CD14-positive monocyte (primary cell): ENCODE measurements at regions not wholly inside any gene's neighbourhood (a gene's known extent, or its start where the extent isn't known, plus 50 kb on each side); places are given as distances from the start of the nearest gene placed in this dataset.

Experiments used
- DNase-seq, 3 donors: peaks; one replicate each; pipeline ENCODE4 v3.0.0-alpha.2; 2011 to 2022
- H2AFZ ChIP-seq: 2 replicates; pipeline ENCODE4 v1.6.0; 2012; ENCODE audit warnings: mild to moderate bottlenecking, low read depth, low read length, inconsistent platforms; ENCODE audit not compliant: insufficient read depth, poor library complexity, severe bottlenecking
- H3K27ac ChIP-seq, 2 donors: 1 replicate in 1 of 2; 2 replicates in 1 of 2; pipeline ENCODE4 v1.5.1; 2012 to 2013; ENCODE audit warnings: low read length in 2 of 2, control low read depth in 1 of 2, inconsistent platforms in 1 of 2, low read depth in 1 of 2, mild to moderate bottlenecking in 1 of 2
- H3K27me3 ChIP-seq, 2 donors: one replicate each; pipeline versions ENCODE4 v1.6.0 to v1.6.1; 2011 to 2013; ENCODE audit warnings: low read length in 2 of 2; ENCODE audit not compliant: control insufficient read depth in 2 of 2, insufficient read depth in 2 of 2
- H3K36me3 ChIP-seq, 2 donors: replicated peaks in 1 of 2; 1 replicate in 1 of 2; 2 replicates in 1 of 2; pipeline versions ENCODE4 v1.5.1 to v1.6.1; 2012 to 2013; ENCODE audit warnings: low read length in 2 of 2, control low read depth in 1 of 2, inconsistent platforms in 1 of 2, mild to moderate bottlenecking in 1 of 2; ENCODE audit not compliant: insufficient read depth in 2 of 2, control insufficient read depth in 1 of 2
- H3K4me1 ChIP-seq, 2 donors: 1 replicate in 1 of 2; 2 replicates in 1 of 2; pipeline versions ENCODE4 v1.5.1 to v1.6.1; 2012 to 2013; ENCODE audit warnings: low read length in 2 of 2, control low read depth in 1 of 2, inconsistent platforms in 1 of 2, mild to moderate bottlenecking in 1 of 2, moderate library complexity in 1 of 2; ENCODE audit not compliant: insufficient read depth in 2 of 2, control insufficient read depth in 1 of 2
- H3K4me2 ChIP-seq: replicated peaks from 2 replicates; pipeline ENCODE3; 2012; ENCODE audit warnings: low read length, moderate library complexity, mild to moderate bottlenecking; ENCODE audit not compliant: poor library complexity, severe bottlenecking; ENCODE audit errors: extremely low read depth
- H3K4me3 ChIP-seq, 3 experiments: fragments of 200-600 bp in 1 of 3; sonication (generic) in 1 of 3; replicated peaks in 1 of 3; 1 replicate in 2 of 3; 2 replicates in 1 of 3; pipeline ENCODE4 v1.5.1; 2011 to 2013; ENCODE audit warnings: low read length in 3 of 3, mild to moderate bottlenecking in 3 of 3, control low read depth in 2 of 3, low read depth in 2 of 3, inconsistent platforms in 1 of 3, moderate library complexity in 1 of 3
- H3K79me2 ChIP-seq: 2 replicates; pipeline ENCODE4 v1.6.0; 2012; ENCODE audit warnings: mild to moderate bottlenecking, control low read depth, inconsistent platforms, low read length, moderate library complexity; ENCODE audit not compliant: insufficient read depth
- H3K9ac ChIP-seq: 2 replicates; pipeline ENCODE4 v1.6.0; 2017; ENCODE audit warnings: low read length, mild to moderate bottlenecking; ENCODE audit not compliant: insufficient read depth, poor library complexity, severe bottlenecking
- H3K9me3 ChIP-seq, 2 donors: replicated peaks in 1 of 2; 1 replicate in 1 of 2; 2 replicates in 1 of 2; pipeline versions ENCODE4 v1.5.1 to v1.6.1; 2012 to 2013; ENCODE audit warnings: low read length in 2 of 2, control low read depth in 1 of 2; ENCODE audit not compliant: control insufficient read depth in 1 of 2, insufficient read depth in 1 of 2
- H4K20me1 ChIP-seq: 2 replicates; pipeline ENCODE4 v1.6.0; 2012; ENCODE audit warnings: mild to moderate bottlenecking, low read length, control low read depth, moderate library complexity; ENCODE audit not compliant: insufficient read depth
- H3K27ac Mint-ChIP-seq, 7 donors: one replicate each; pipeline ENCODE4 v1.8.0; 2020; ENCODE audit warnings: mild to moderate bottlenecking in 7 of 7, mixed read lengths in 7 of 7, moderate library complexity in 6 of 7, inconsistent platforms in 2 of 7
- H3K27me3 Mint-ChIP-seq, 3 donors: one replicate each; pipeline ENCODE4 v1.8.0; 2021 to 2022; ENCODE audit warnings: low read depth in 3 of 3, mild to moderate bottlenecking in 3 of 3, mixed read lengths in 3 of 3, moderate library complexity in 3 of 3, inconsistent platforms in 1 of 3
- H3K36me3 Mint-ChIP-seq, 2 donors: one replicate each; pipeline ENCODE4 v1.8.0; 2020; ENCODE audit warnings: mixed read lengths in 2 of 2, inconsistent platforms in 1 of 2, mild to moderate bottlenecking in 1 of 2
- H3K4me1 Mint-ChIP-seq: one replicate; pipeline ENCODE4 v1.8.0; 2020; ENCODE audit warnings: mild to moderate bottlenecking, mixed read lengths
- H3K4me3 Mint-ChIP-seq, 2 donors: one replicate each; pipeline ENCODE4 v1.8.0; 2020; ENCODE audit warnings: mild to moderate bottlenecking in 2 of 2, mixed read lengths in 2 of 2, moderate library complexity in 1 of 2
- H3K9me3 Mint-ChIP-seq, 7 donors: one replicate each; pipeline ENCODE4 v1.8.0; 2020 to 2022; ENCODE audit warnings: mixed read lengths in 7 of 7, mild to moderate bottlenecking in 6 of 7, moderate library complexity in 6 of 7, inconsistent platforms in 2 of 7
- WGBS: methylation state at CpG from one replicate; pipeline ENCODE4 v1.1.5; 2013; ENCODE audit warnings: missing lambda C conversion rate; ENCODE audit not compliant: insufficient coverage; 5-methylcytosine and 5-hydroxymethylcytosine counted together
- intact Hi-C, 2 donors: fragments of 100-400 bp; cut with micrococcal nuclease; formaldehyde crosslinking; loops; one replicate each; pipeline versions ENCODE4 v1.15.0 to v1.15.1; 2023
- TF ChIP-seq, protein P1 (sequence below): fragments of 200-600 bp; IDR thresholded peaks from one replicate; pipeline ENCODE4 v1.8.0; 2022; ENCODE audit warnings: antibody characterized with exemption, mild to moderate bottlenecking

GRCh38 chr5:93058309-93058708 lies 522.7 kb downstream of the NR2F1-AS1 start:
- H3K36me3 ChIP-seq = no peaks in the 10 kb centered on the region
- TF ChIP-seq, protein P1, sequence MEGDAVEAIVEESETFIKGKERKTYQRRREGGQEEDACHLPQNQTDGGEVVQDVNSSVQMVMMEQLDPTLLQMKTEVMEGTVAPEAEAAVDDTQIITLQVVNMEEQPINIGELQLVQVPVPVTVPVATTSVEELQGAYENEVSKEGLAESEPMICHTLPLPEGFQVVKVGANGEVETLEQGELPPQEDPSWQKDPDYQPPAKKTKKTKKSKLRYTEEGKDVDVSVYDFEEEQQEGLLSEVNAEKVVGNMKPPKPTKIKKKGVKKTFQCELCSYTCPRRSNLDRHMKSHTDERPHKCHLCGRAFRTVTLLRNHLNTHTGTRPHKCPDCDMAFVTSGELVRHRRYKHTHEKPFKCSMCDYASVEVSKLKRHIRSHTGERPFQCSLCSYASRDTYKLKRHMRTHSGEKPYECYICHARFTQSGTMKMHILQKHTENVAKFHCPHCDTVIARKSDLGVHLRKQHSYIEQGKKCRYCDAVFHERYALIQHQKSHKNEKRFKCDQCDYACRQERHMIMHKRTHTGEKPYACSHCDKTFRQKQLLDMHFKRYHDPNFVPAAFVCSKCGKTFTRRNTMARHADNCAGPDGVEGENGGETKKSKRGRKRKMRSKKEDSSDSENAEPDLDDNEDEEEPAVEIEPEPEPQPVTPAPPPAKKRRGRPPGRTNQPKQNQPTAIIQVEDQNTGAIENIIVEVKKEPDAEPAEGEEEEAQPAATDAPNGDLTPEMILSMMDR = no peak

DNA sequence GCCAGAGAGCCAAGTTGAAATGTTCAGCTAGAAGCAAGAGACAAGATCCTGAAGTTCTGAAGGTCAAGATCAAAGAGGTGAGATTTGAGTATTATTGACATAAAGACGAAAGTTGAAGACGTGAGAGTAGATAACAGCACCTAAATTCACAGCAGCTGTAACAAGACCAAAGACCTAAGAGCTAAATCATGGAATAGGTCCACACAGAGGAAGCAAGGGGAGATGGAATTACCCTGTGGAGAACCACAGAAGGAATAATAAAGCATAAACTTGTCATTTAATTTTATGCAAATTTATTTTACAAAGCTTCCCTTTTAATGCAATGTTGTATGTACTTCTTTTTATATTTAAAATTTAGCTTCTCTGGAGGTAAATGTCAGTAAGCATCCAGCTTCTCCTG lies 523.7 kb downstream of the NR2F1-AS1 start:
- peaks cover 2% of the 10 kb centered on the region for H3K4me1 Mint-ChIP-seq
- intact Hi-C loops = no loop called here
- no peaks in the 10 kb centered on the region for H3K36me3 Mint-ChIP-seq
- Histone ChIP-seq H3K79me2 (no peaks in the 10 kb centered on the region), H3K27me3 (no peaks in the 10 kb centered on the region), H3K27ac (no peak overlapping the region), H3K4me3 (no peak overlapping the region), H3K4me2 (no peak overlapping the region), H3K9ac (no peak overlapping the region), H3K36me3 (no peaks in the 10 kb centered on the region), H3K4me1 (peaks cover 0 to 3% of the 10 kb centered on the region in 2 donors), H4K20me1 (no peaks in the 10 kb centered on the region), H2AFZ (no peak overlapping the region), H3K9me3 (no peaks in the 10 kb centered on the region)
- TF ChIP-seq, protein P1 = no peak
- H3K4me3 Mint-ChIP-seq = no peak overlapping the region
- no peak overlapping the region for H3K27ac Mint-ChIP-seq
- H3K27me3 Mint-ChIP-seq = no peaks in the 10 kb centered on the region
- no CpG with 5 or more reads among the region's 2 CpGs for WGBS
- peaks cover 0 to 1% (median 0%) of the 10 kb centered on the region in 7 donors for H3K9me3 Mint-ChIP-seq
- no peak for DNase-seq

More at GRCh38 chr5:93058309-93058708, 522.7 kb downstream of the NR2F1-AS1 start:
- Histone ChIP-seq H3K27me3 (no peaks in the 10 kb centered on the region), H3K27ac (no peak overlapping the region), H3K9ac (no peak overlapping the region), H4K20me1 (no peaks in the 10 kb centered on the region), H3K79me2 (no peaks in the 10 kb centered on the region), H3K4me1 (peaks cover 0 to 3% of the 10 kb centered on the region in 2 donors), H2AFZ (no peak overlapping the region), H3K9me3 (no peaks in the 10 kb centered on the region), H3K4me2 (no peak overlapping the region), H3K4me3 (no peak overlapping the region)
- Mint-ChIP-seq H3K9me3 (peaks cover 0 to 1% (median 0%) of the 10 kb centered on the region in 7 donors), H3K4me1 (peaks cover 2% of the 10 kb centered on the region), H3K27ac (no peak overlapping the region), H3K4me3 (no peak overlapping the region), H3K27me3 (no peaks in the 10 kb centered on the region), H3K36me3 (no peaks in the 10 kb centered on the region)
- DNase-seq = no peak
- intact Hi-C loops = no loop called here
